ENCODE measurements at regions not wholly inside any gene's neighbourhood (a gene's known extent, or its start where the extent isn't known, plus 50 kb on each side); places are given as distances from the start of the nearest gene placed in this dataset.

DNA sequence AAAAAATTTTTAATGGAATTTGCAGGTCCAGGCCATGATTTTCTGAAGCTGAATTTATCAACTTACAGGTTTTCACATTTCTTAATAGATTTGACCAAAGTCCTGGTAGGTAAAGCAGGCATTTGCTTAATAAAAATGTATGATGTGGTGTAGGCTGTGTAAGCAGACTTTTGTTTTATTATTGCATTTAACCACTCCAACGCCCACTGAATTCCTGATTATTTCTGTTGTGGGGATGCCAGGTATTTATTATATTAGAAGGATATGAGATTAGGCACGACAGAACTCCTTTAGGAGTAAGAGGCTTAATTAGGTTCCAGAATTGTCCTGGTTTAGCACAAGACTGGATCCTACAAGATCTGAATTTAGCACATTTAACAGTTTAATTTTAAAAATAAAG, 111.1 kb downstream of the ADCYAP1 start:
- no peaks in the 10 kb centered on the region for H3K36me3 ChIP-seq (replicated peaks)
- H3K27ac ChIP-seq: no peak overlapping the region
- DNase-seq: no peak
- in situ Hi-C loops (cut with HindIII; ENCODE audit: low pct_ligation_motif_present, low sequenced_read_pairs): no loop called here
- no peaks in the 10 kb centered on the region for H3K27me3 ChIP-seq (replicated peaks)
- no peak overlapping the region for H3K4me3 ChIP-seq (ENCODE audit: low read depth, low read length)
- TF ChIP-seq, protein P1, sequence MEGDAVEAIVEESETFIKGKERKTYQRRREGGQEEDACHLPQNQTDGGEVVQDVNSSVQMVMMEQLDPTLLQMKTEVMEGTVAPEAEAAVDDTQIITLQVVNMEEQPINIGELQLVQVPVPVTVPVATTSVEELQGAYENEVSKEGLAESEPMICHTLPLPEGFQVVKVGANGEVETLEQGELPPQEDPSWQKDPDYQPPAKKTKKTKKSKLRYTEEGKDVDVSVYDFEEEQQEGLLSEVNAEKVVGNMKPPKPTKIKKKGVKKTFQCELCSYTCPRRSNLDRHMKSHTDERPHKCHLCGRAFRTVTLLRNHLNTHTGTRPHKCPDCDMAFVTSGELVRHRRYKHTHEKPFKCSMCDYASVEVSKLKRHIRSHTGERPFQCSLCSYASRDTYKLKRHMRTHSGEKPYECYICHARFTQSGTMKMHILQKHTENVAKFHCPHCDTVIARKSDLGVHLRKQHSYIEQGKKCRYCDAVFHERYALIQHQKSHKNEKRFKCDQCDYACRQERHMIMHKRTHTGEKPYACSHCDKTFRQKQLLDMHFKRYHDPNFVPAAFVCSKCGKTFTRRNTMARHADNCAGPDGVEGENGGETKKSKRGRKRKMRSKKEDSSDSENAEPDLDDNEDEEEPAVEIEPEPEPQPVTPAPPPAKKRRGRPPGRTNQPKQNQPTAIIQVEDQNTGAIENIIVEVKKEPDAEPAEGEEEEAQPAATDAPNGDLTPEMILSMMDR (IDR thresholded peaks at IDR 0.05; ENCODE audit: low read depth, low read length, missing control alignments): no peak

DNA sequence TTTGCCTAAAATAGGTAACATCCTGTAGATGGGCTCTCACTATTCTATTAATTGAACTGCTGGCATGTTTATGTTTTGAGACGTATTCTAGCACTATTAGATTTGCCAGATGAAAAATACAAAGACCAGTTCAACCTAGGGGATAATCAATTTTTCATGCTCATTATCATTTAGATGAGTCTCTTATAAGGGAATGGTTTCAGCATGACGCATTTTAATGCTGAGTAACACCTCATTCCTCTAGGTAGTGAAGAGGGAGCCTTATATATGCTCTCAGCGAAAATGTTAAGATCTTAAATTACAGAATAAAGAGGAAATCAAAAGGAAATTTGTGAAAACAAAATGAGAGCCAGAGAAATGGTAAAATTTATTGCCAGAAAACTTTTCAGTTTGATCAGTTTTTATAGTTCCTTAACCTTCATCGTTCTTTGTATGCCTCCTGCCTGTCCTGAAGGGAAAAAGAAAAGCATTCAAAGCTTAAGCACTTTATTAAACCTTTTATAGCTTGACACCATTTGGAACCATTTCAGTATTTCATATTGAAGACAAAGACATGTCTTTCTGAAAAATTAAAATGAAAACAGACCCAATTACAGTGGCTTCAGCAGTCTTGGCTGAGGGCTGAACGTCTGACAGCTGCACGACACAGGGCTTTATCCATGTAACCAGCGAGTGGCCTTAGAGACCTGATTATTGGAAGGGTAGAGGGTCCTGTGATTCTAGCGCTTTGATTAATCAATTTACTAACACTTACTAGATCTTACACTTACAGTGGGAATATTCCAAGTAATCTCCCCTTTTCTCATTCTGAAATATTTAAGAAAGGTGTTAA, 112.8 kb downstream of the ADCYAP1 start:
- H3K27ac ChIP-seq: no peak overlapping the region
- no peak for DNase-seq
- H3K36me3 ChIP-seq (replicated peaks): no peaks in the 10 kb centered on the region
- in situ Hi-C loops (cut with HindIII; ENCODE audit: low pct_ligation_motif_present, low sequenced_read_pairs): no loop called here
- no peaks in the 10 kb centered on the region for H3K27me3 ChIP-seq (replicated peaks)
- no peak overlapping the region for H3K4me3 ChIP-seq (ENCODE audit: low read depth, low read length)
- TF ChIP-seq, protein P1 (IDR thresholded peaks at IDR 0.05; ENCODE audit: low read depth, low read length, missing control alignments): no peak

- TF ChIP-seq, protein P1 (IDR thresholded peaks at IDR 0.05; ENCODE audit: low read depth, low read length, missing control alignments): no peak
- Histone ChIP-seq H3K4me3 (ENCODE audit: low read depth, low read length) (no peak overlapping the region), H3K36me3 (replicated peaks) (no peaks in the 10 kb centered on the region), H3K27me3 (replicated peaks) (no peaks in the 10 kb centered on the region), H3K27ac (no peak overlapping the region)
- in situ Hi-C loops (cut with HindIII; ENCODE audit: low pct_ligation_motif_present, low sequenced_read_pairs): no loop called here
- DNase-seq: no peak
Measured at GRCh38 chr18:1018181-1018681, 113.6 kb downstream of the ADCYAP1 start.

DNA sequence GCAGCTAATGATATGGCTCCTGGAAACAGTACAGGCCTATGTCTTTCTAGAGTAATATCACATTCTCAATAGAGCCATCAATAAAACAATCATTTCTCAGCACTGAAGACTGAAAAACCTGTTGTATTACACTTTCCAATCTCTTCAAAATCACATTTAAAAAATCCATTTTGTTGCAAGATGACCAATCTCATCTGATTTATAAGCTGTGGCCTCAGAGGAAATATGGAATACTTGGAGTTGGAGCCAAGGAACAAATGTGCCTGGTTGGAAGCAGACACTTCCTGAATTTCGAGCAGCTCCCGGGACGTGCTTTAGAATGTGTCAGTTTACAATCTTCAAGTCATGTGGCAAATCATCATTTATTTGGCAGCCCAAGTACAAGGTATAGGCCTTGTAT, 114.5 kb downstream of the ADCYAP1 start:
- in situ Hi-C loops (cut with HindIII; ENCODE audit: low pct_ligation_motif_present, low sequenced_read_pairs): no loop called here
- H3K36me3 ChIP-seq (replicated peaks): no peaks in the 10 kb centered on the region
- TF ChIP-seq, protein P1 (IDR thresholded peaks at IDR 0.05; ENCODE audit: low read depth, low read length, missing control alignments): no peak

DNA sequence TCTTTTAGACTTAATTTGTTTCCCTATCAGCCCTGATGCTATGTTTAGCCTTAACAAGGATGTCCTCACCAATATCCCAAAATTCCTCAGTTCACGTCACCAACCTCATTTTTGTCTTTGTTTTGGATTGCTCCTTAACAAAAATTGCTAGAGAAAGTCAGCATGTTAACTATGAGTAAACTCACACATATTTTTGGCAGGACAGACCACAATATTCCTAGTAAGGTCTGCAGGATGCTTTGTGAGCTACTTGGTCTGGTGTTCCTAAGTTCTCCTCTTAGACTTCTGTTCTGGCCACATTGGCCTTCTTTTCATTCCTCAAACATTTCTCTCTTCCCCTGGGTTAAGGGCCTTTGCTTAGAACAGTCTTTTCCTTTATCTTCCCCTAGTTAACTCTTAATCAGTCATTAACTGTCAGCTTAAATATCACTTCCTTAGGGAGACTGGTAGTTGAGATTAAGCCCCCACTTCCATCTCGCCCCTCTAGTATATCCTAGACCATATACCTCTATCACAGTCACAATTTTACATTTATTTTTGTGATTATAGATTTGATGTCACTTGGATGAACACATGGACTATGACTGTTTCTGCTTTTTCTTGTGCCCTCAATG, 116.2 kb downstream of the ADCYAP1 start:
- TF ChIP-seq, protein P1 (IDR thresholded peaks at IDR 0.05; ENCODE audit: low read depth, low read length, missing control alignments): no peak
- DNase-seq: no peak
- in situ Hi-C loops (cut with HindIII; ENCODE audit: low pct_ligation_motif_present, low sequenced_read_pairs): no loop called here
- Histone ChIP-seq H3K36me3 (replicated peaks) (no peaks in the 10 kb centered on the region), H3K4me3 (ENCODE audit: low read depth, low read length) (no peak overlapping the region), H3K27me3 (replicated peaks) (no peaks in the 10 kb centered on the region), H3K27ac (no peak overlapping the region)

More for the DNA sequence above, 114.5 kb downstream of the ADCYAP1 start:
- DNase-seq: no peak
- Histone ChIP-seq H3K27ac (no peak overlapping the region), H3K27me3 (replicated peaks) (no peaks in the 10 kb centered on the region), H3K4me3 (ENCODE audit: low read depth, low read length) (no peak overlapping the region)
